ENCODE measurements at regions not wholly inside any gene's neighbourhood (a gene's known extent, or its start where the extent isn't known, plus 50 kb on each side); places are given as distances from the start of the nearest gene placed in this dataset.

GRCh38 chr2:226564667-226565066 is 235.0 kb downstream of the IRS1 start:
- Histone ChIP-seq H3K36me3 (ENCODE audit: control insufficient read depth, insufficient read depth, low read length) (no peaks in the 10 kb centered on the region), H3K4me3 (ENCODE audit: low read depth, low read length) (no peak overlapping the region), H3K27me3 (ENCODE audit: control insufficient read depth, insufficient read depth, low read length) (no peaks in the 10 kb centered on the region)
- no peak for DNase-seq (ENCODE audit: low read depth)
- TF ChIP-seq CTCF (IDR thresholded peaks at IDR 0.05; ENCODE audit: insufficient read depth, low read length, poor library complexity, severe bottlenecking), result no peak

- TF ChIP-seq CTCF (IDR thresholded peaks at IDR 0.05; ENCODE audit: insufficient read depth, low read length, poor library complexity, severe bottlenecking), result no peak
- H3K4me3 ChIP-seq (ENCODE audit: low read depth, low read length), result no peak overlapping the region
- no peaks in the 10 kb centered on the region for H3K27me3 ChIP-seq (ENCODE audit: control insufficient read depth, insufficient read depth, low read length)
- no peaks in the 10 kb centered on the region for H3K36me3 ChIP-seq (ENCODE audit: control insufficient read depth, insufficient read depth, low read length)
- no peak for DNase-seq (ENCODE audit: low read depth)
Observed at GRCh38 chr2:226561962-226562361, 237.7 kb downstream of the IRS1 start.

GRCh38 chr2:226560325-226560724 is 239.3 kb downstream of the IRS1 start:
- no peak for TF ChIP-seq CTCF (IDR thresholded peaks at IDR 0.05; ENCODE audit: insufficient read depth, low read length, poor library complexity, severe bottlenecking)
- Histone ChIP-seq H3K36me3 (ENCODE audit: control insufficient read depth, insufficient read depth, low read length) (no peaks in the 10 kb centered on the region), H3K27me3 (ENCODE audit: control insufficient read depth, insufficient read depth, low read length) (no peaks in the 10 kb centered on the region), H3K4me3 (ENCODE audit: low read depth, low read length) (no peak overlapping the region)
- DNase-seq (ENCODE audit: low read depth), result no peak

- DNase-seq (ENCODE audit: low read depth), result no peak
- H3K27me3 ChIP-seq (ENCODE audit: control insufficient read depth, insufficient read depth, low read length), result no peaks in the 10 kb centered on the region
- H3K36me3 ChIP-seq (ENCODE audit: control insufficient read depth, insufficient read depth, low read length), result no peaks in the 10 kb centered on the region
- H3K4me3 ChIP-seq (ENCODE audit: low read depth, low read length), result no peak overlapping the region
- no peak for TF ChIP-seq CTCF (IDR thresholded peaks at IDR 0.05; ENCODE audit: insufficient read depth, low read length, poor library complexity, severe bottlenecking)
Observed at GRCh38 chr2:226559536-226559935, 240.1 kb downstream of the IRS1 start.

GRCh38 chr2:226558418-226558817 is 241.2 kb downstream of the IRS1 start:
- DNase-seq (ENCODE audit: low read depth), result no peak
- Histone ChIP-seq H3K36me3 (ENCODE audit: control insufficient read depth, insufficient read depth, low read length) (no peaks in the 10 kb centered on the region), H3K27me3 (ENCODE audit: control insufficient read depth, insufficient read depth, low read length) (no peaks in the 10 kb centered on the region), H3K4me3 (ENCODE audit: low read depth, low read length) (no peak overlapping the region)
- no peak for TF ChIP-seq CTCF (IDR thresholded peaks at IDR 0.05; ENCODE audit: insufficient read depth, low read length, poor library complexity, severe bottlenecking)

GRCh38 chr2:226556050-226556449 is 243.6 kb downstream of the IRS1 start:
- H3K36me3 ChIP-seq (ENCODE audit: control insufficient read depth, insufficient read depth, low read length), result no peaks in the 10 kb centered on the region
- TF ChIP-seq CTCF (IDR thresholded peaks at IDR 0.05; ENCODE audit: insufficient read depth, low read length, poor library complexity, severe bottlenecking), result no peak
- H3K27me3 ChIP-seq (ENCODE audit: control insufficient read depth, insufficient read depth, low read length), result no peaks in the 10 kb centered on the region
- DNase-seq (ENCODE audit: low read depth), result no peak
- H3K4me3 ChIP-seq (ENCODE audit: low read depth, low read length), result no peak overlapping the region

All from kidney epithelial cell (primary cell).